GM18499 (cell line): ENCODE measurements at regions not wholly inside any gene's neighbourhood (a gene's known extent, or its start where the extent isn't known, plus 50 kb on each side); places are given as distances from the start of the nearest gene placed in this dataset.

Experiments
- ATAC-seq: cut with Tn5 transposase; IDR thresholded peaks from one replicate; pipeline ENCODE4 v1.9.1; 2021; ENCODE audit warnings: moderate number of reproducible peaks; ENCODE audit not compliant: insufficient read depth, unreplicated experiment

GRCh38 chr1:104785575-104786187, 1036.0 kb downstream of the AMY1C start:
- ATAC-seq: no peak

GRCh38 chr1:104787866-104788510, 1038.3 kb downstream of the AMY1C start:
- no peak for ATAC-seq

- no peak for ATAC-seq
Measured at GRCh38 chr1:104791030-104791429, 1041.3 kb downstream of the AMY1C start.

- no peak for ATAC-seq
Measured at GRCh38 chr1:104794035-104794434, 1044.3 kb downstream of the AMY1C start.

- ATAC-seq: no peak
Measured at GRCh38 chr1:104795931-104796330, 1046.2 kb downstream of the AMY1C start.

GRCh38 chr1:104797982-104798381, 1048.3 kb downstream of the AMY1C start:
- ATAC-seq: no peak

GRCh38 chr1:104801344-104801743, 1051.6 kb downstream of the AMY1C start:
- ATAC-seq: no peak

- ATAC-seq: no peak
Measured at GRCh38 chr1:104804147-104804546, 1054.4 kb downstream of the AMY1C start.

- ATAC-seq: no peak
Measured at GRCh38 chr1:104807590-104807989, 1057.9 kb downstream of the AMY1C start.

GRCh38 chr1:104825401-104825800, 1075.7 kb downstream of the AMY1C start:
- ATAC-seq: no peak

GRCh38 chr1:104830534-104830933, 1080.8 kb downstream of the AMY1C start:
- ATAC-seq: no peak

- no peak for ATAC-seq
Measured at GRCh38 chr1:104852151-104852550, 1102.5 kb downstream of the AMY1C start.

GRCh38 chr1:104853276-104853675, 1103.6 kb downstream of the AMY1C start:
- ATAC-seq: no peak

- ATAC-seq: no peak
Measured at GRCh38 chr1:104854529-104854928, 1104.8 kb downstream of the AMY1C start.

GRCh38 chr1:104855550-104855949, 1105.9 kb downstream of the AMY1C start:
- ATAC-seq: no peak

- ATAC-seq: no peak
Measured at GRCh38 chr1:104856091-104856490, 1106.4 kb downstream of the AMY1C start.

GRCh38 chr1:104856518-104856917, 1106.8 kb downstream of the AMY1C start:
- no peak for ATAC-seq

- ATAC-seq: no peak
Measured at GRCh38 chr1:104868794-104869193, 1119.1 kb downstream of the AMY1C start.

- ATAC-seq: peak; percentile 74
Measured at GRCh38 chr1:104874044-104874443, 1124.3 kb downstream of the AMY1C start.

- no peak for ATAC-seq
Measured at GRCh38 chr1:104878203-104878909, 1128.7 kb downstream of the AMY1C start.

- no peak for ATAC-seq
Measured at GRCh38 chr1:104884939-104885338, 1135.2 kb downstream of the AMY1C start.

- ATAC-seq: no peak
Measured at GRCh38 chr1:104905322-104905721, 1155.6 kb downstream of the AMY1C start.
